Naive B cell (primary cell): ENCODE measurements at regions not wholly inside any gene's neighbourhood (a gene's known extent, or its start where the extent isn't known, plus 50 kb on each side); places are given as distances from the start of the nearest gene placed in this dataset.
"Not testable (repeated sequence)": the region's sequence is repeated elsewhere in the genome, so short reads cannot be mapped to it uniquely, and the experiment has no call there.

ENCODE experiments used
- ATAC-seq, 2 donors: fragments of 150-1000 bp; cut with Tn5 transposase; 2 replicates each; pipeline ENCODE4 v1.10.0; 2021; ENCODE audit warnings: low read depth in 2 of 2, mild to moderate bottlenecking in 2 of 2, moderate library complexity in 2 of 2
- DNase-seq: peaks from one replicate; pipeline ENCODE4 v3.0.0; 2022
- H3K27ac Mint-ChIP-seq, 6 donors: one replicate each; pipeline ENCODE4 v1.8.0; 2020 to 2022; ENCODE audit warnings: mild to moderate bottlenecking in 6 of 6, mixed read lengths in 6 of 6, moderate library complexity in 5 of 6, inconsistent platforms in 2 of 6
- H3K27me3 Mint-ChIP-seq, 3 donors: one replicate each; pipeline ENCODE4 v1.8.0; 2021 to 2022; ENCODE audit warnings: mixed read lengths in 3 of 3, mild to moderate bottlenecking in 1 of 3
- H3K36me3 Mint-ChIP-seq, 2 donors: one replicate each; pipeline ENCODE4 v1.8.0; 2020 to 2022; ENCODE audit warnings: mixed read lengths in 2 of 2, inconsistent platforms in 1 of 2, mild to moderate bottlenecking in 1 of 2
- H3K4me1 Mint-ChIP-seq, 3 donors: one replicate each; pipeline ENCODE4 v1.8.0; 2020 to 2022; ENCODE audit warnings: mixed read lengths in 3 of 3, inconsistent platforms in 1 of 3, mild to moderate bottlenecking in 1 of 3, moderate library complexity in 1 of 3
- H3K4me3 Mint-ChIP-seq, 8 donors: one replicate each; pipeline ENCODE4 v1.8.0; 2020 to 2022; ENCODE audit warnings: mild to moderate bottlenecking in 8 of 8, mixed read lengths in 8 of 8, moderate library complexity in 8 of 8, inconsistent platforms in 2 of 8
- H3K9me3 Mint-ChIP-seq, 7 donors: one replicate each; pipeline ENCODE4 v1.8.0; 2020 to 2022; ENCODE audit warnings: mixed read lengths in 7 of 7, mild to moderate bottlenecking in 5 of 7, inconsistent platforms in 2 of 7, moderate library complexity in 1 of 7

- Mint-ChIP-seq H3K4me1 (peaks cover 7 to 8% (median 8%) of the 10 kb centered on the region in 3 donors), H3K36me3 (no peaks in the 10 kb centered on the region), H3K9me3 (peaks cover 0 to under 1% (median 0%) of the 10 kb centered on the region in 7 donors), H3K27ac (no peak overlapping the region), H3K4me3 (no peak overlapping the region), H3K27me3 (no peaks in the 10 kb centered on the region)
- DNase-seq (no peak), ATAC-seq (no peak)
Measured at GRCh38 chr10:22158426-22158825, 59.4 kb downstream of the EBLN1 start.

GRCh38 chr10:22156750-22157149 is 61.1 kb downstream of the EBLN1 start:
- Mint-ChIP-seq H3K9me3 (peaks cover 0 to 13% (median 3%) of the 10 kb centered on the region in 7 donors), H3K27me3 (peaks cover 0 to 2% (median 0%) of the 10 kb centered on the region in 3 donors), H3K4me3 (no peak overlapping the region), H3K4me1 (peaks cover 7 to 8% (median 8%) of the 10 kb centered on the region in 3 donors), H3K27ac (peak overlapping the region in 1 of 6 donors; percentile 2), H3K36me3 (peaks cover 0 to 7% of the 10 kb centered on the region in 2 donors)
- DNase-seq (no peak), ATAC-seq (no peak)

GRCh38 chr10:22152403-22152802 is 65.4 kb downstream of the EBLN1 start:
- Mint-ChIP-seq H3K27ac (no peak overlapping the region), H3K9me3 (peaks cover 3 to 27% (median 13%) of the 10 kb centered on the region in 7 donors), H3K4me3 (no peak overlapping the region), H3K27me3 (peaks cover 0 to 15% (median 0%) of the 10 kb centered on the region in 3 donors), H3K4me1 (no peaks in the 10 kb centered on the region), H3K36me3 (peaks cover 6 to 19% of the 10 kb centered on the region in 2 donors)
- ATAC-seq: no peak
- DNase-seq: no peak

- Mint-ChIP-seq H3K9me3 (peaks cover 3 to 41% (median 17%) of the 10 kb centered on the region in 7 donors), H3K27ac (peak overlapping the region in 1 of 6 donors; percentile 36), H3K4me3 (peak overlapping the region in 1 of 8 donors; percentile 3), H3K4me1 (no peaks in the 10 kb centered on the region), H3K27me3 (peaks cover 0 to 15% (median 0%) of the 10 kb centered on the region in 3 donors), H3K36me3 (peaks cover 6 to 27% of the 10 kb centered on the region in 2 donors)
- no peak for ATAC-seq
- no peak for DNase-seq
Measured at GRCh38 chr10:22150842-22151241, 67.0 kb downstream of the EBLN1 start.

GRCh38 chr10:22148961-22149360 is 68.9 kb downstream of the EBLN1 start:
- Mint-ChIP-seq H3K4me3 (no peak overlapping the region), H3K4me1 (no peaks in the 10 kb centered on the region), H3K27me3 (peaks cover 0 to 15% (median 0%) of the 10 kb centered on the region in 3 donors), H3K27ac (no peak overlapping the region), H3K36me3 (peaks cover 6 to 27% of the 10 kb centered on the region in 2 donors), H3K9me3 (peaks cover 6 to 47% (median 17%) of the 10 kb centered on the region in 7 donors)
- ATAC-seq: no peak
- no peak for DNase-seq

GRCh38 chr10:22145873-22146272 is 71.9 kb downstream of the EBLN1 start:
- Mint-ChIP-seq H3K9me3 (peaks cover 3 to 25% (median 8%) of the 10 kb centered on the region in 7 donors), H3K36me3 (peaks cover 3 to 11% of the 10 kb centered on the region in 2 donors)
- not testable (repeated sequence) for H3K4me1 Mint-ChIP-seq, H3K27ac Mint-ChIP-seq, ATAC-seq, DNase-seq, H3K4me3 Mint-ChIP-seq, H3K27me3 Mint-ChIP-seq

GRCh38 chr10:22137542-22137941 is 80.3 kb downstream of the EBLN1 start:
- H3K4me3 Mint-ChIP-seq: no peak overlapping the region
- no peak for DNase-seq
- peaks cover 14 to 20% (median 18%) of the 10 kb centered on the region in 3 donors for H3K4me1 Mint-ChIP-seq
- no peak overlapping the region for H3K27ac Mint-ChIP-seq
- peaks cover 0 to 10% (median 5%) of the 10 kb centered on the region in 3 donors for H3K27me3 Mint-ChIP-seq
- H3K36me3 Mint-ChIP-seq: no peaks in the 10 kb centered on the region
- no peak for ATAC-seq
- peaks cover 0 to 10% (median 0%) of the 10 kb centered on the region in 7 donors for H3K9me3 Mint-ChIP-seq

GRCh38 chr10:22135591-22135990 is 82.2 kb downstream of the EBLN1 start:
- peaks cover 14 to 20% (median 18%) of the 10 kb centered on the region in 3 donors for H3K4me1 Mint-ChIP-seq
- no peaks in the 10 kb centered on the region for H3K36me3 Mint-ChIP-seq
- H3K27me3 Mint-ChIP-seq: peaks cover 0 to 10% (median 5%) of the 10 kb centered on the region in 3 donors
- peaks cover 0 to 10% (median 0%) of the 10 kb centered on the region in 7 donors for H3K9me3 Mint-ChIP-seq
- ATAC-seq: no peak
- H3K4me3 Mint-ChIP-seq: no peak overlapping the region
- no peak for DNase-seq
- H3K27ac Mint-ChIP-seq: peak overlapping the region in 1 of 6 donors; percentile 91

GRCh38 chr10:22133749-22134624 is 83.8 kb downstream of the EBLN1 start:
- Mint-ChIP-seq H3K9me3 (peaks cover 0 to 5% (median under 1%) of the 10 kb centered on the region in 7 donors), H3K4me3 (peak overlapping the region in 5 of 8 donors; percentile 6 to 57 (median 37)), H3K27ac (peak overlapping the region in 4 of 6 donors; percentile 0 to 70 (median 46)), H3K36me3 (peaks cover 0 to 8% of the 10 kb centered on the region in 2 donors), H3K4me1 (peaks cover 18 to 20% (median 18%) of the 10 kb centered on the region in 3 donors), H3K27me3 (peaks cover 5 to 10% (median 8%) of the 10 kb centered on the region in 3 donors)
- ATAC-seq (peak; percentile 85 to 86), DNase-seq (peak; percentile 26)

GRCh38 chr10:22130824-22131223 is 87.0 kb downstream of the EBLN1 start:
- not testable (repeated sequence) for H3K4me3 Mint-ChIP-seq, H3K9me3 Mint-ChIP-seq, DNase-seq, ATAC-seq, H3K36me3 Mint-ChIP-seq, H3K27me3 Mint-ChIP-seq, H3K27ac Mint-ChIP-seq
- H3K4me1 Mint-ChIP-seq: peaks cover 17 to 20% (median 18%) of the 10 kb centered on the region in 3 donors

GRCh38 chr10:22129612-22130011 is 88.2 kb downstream of the EBLN1 start:
- not testable (repeated sequence) for H3K36me3 Mint-ChIP-seq, H3K27ac Mint-ChIP-seq, H3K27me3 Mint-ChIP-seq, ATAC-seq, H3K9me3 Mint-ChIP-seq, DNase-seq, H3K4me3 Mint-ChIP-seq
- H3K4me1 Mint-ChIP-seq: peaks cover 17 to 20% (median 18%) of the 10 kb centered on the region in 3 donors

GRCh38 chr10:22121181-22121580 is 96.6 kb downstream of the EBLN1 start:
- not testable (repeated sequence) for H3K4me1 Mint-ChIP-seq

GRCh38 chr10:22120072-22120471 is 97.7 kb downstream of the EBLN1 start:
- peaks cover 6 to 11% (median 11%) of the 10 kb centered on the region in 3 donors for H3K27me3 Mint-ChIP-seq
- ATAC-seq, H3K36me3 Mint-ChIP-seq, DNase-seq, H3K4me3 Mint-ChIP-seq, H3K4me1 Mint-ChIP-seq, H3K27ac Mint-ChIP-seq: not testable (repeated sequence)
- H3K9me3 Mint-ChIP-seq: peaks cover 0 to 23% (median 10%) of the 10 kb centered on the region in 7 donors

More at GRCh38 chr10:22121181-22121580, 96.6 kb downstream of the EBLN1 start:
- H3K36me3 Mint-ChIP-seq, DNase-seq, H3K4me3 Mint-ChIP-seq, ATAC-seq, H3K27ac Mint-ChIP-seq: not testable (repeated sequence)
- H3K9me3 Mint-ChIP-seq: peaks cover 0 to 23% (median 10%) of the 10 kb centered on the region in 7 donors
- H3K27me3 Mint-ChIP-seq: peaks cover 5 to 11% (median 6%) of the 10 kb centered on the region in 3 donors
